B cell (primary cell): ENCODE measurements at regions not wholly inside any gene's neighbourhood (a gene's known extent, or its start where the extent isn't known, plus 50 kb on each side); places are given as distances from the start of the nearest gene placed in this dataset.
"Not testable (repeated sequence)": the region's sequence is repeated elsewhere in the genome, so short reads cannot be mapped to it uniquely, and the experiment has no call there.

Experiments used
- ATAC-seq: fragments of 200-7000 bp; cut with Tn5 transposase; one replicate; pipeline ENCODE4 v1.10.0; 2021; ENCODE audit warnings: low read depth, mild to moderate bottlenecking, moderate number of reproducible peaks, moderate library complexity
- CTCF ChIA-PET: fragments of 350-600 bp; sonication (Branson Sonifier 250); formaldehyde crosslinking; loops from one replicate; lab custom pipeline; 2021; ENCODE audit warnings: antibody characterized with exemption, inconsistent platforms; lab: Charles Lee
- POLR2A ChIA-PET: fragments of 350-600 bp; sonication (Branson Sonifier 250); formaldehyde crosslinking; loops from one replicate; lab custom pipeline; 2021; ENCODE audit warnings: antibody characterized with exemption; lab: Charles Lee
- DNase-seq: peaks from one replicate; pipeline ENCODE4 v3.0.0; 2013
- H2AFZ ChIP-seq: 2 replicates; pipeline ENCODE4 v1.6.1; 2012; ENCODE audit warnings: mild to moderate bottlenecking, low read depth, low read length; ENCODE audit not compliant: insufficient read depth, poor library complexity, severe bottlenecking
- H3K27ac ChIP-seq, 2 donors: 1 replicate in 1 of 2; 2 replicates in 1 of 2; pipeline ENCODE4 v1.5.1; 2012 to 2013; ENCODE audit warnings: low read length in 2 of 2, mild to moderate bottlenecking in 2 of 2, moderate library complexity in 1 of 2
- H3K27me3 ChIP-seq, 4 experiments: fragments of 200-600 bp in 1 of 4; sonication (generic) in 1 of 4; replicated peaks in 1 of 4; 1 replicate in 2 of 4; 2 replicates in 2 of 4; pipeline versions ENCODE4 v1.6.1 to v1.7.0; 2013 to 2016; ENCODE audit warnings: low read length in 3 of 4, mild to moderate bottlenecking in 2 of 4, mixed read lengths in 1 of 4, moderate library complexity in 1 of 4; ENCODE audit not compliant: insufficient read depth in 4 of 4, control insufficient read depth in 3 of 4; ENCODE audit errors: control extremely low read depth in 1 of 4
- H3K36me3 ChIP-seq, 2 experiments: replicated peaks in 1 of 2; 1 replicate in 1 of 2; 2 replicates in 1 of 2; pipeline versions ENCODE4 v1.6.1 to v1.7.1; 2013; ENCODE audit warnings: low read length in 1 of 2; ENCODE audit not compliant: insufficient read depth in 2 of 2, control insufficient read depth in 1 of 2; ENCODE audit errors: control extremely low read depth in 1 of 2, extremely low read depth in 1 of 2
- H3K4me1 ChIP-seq, 2 donors: fragments of 200-600 bp in 1 of 2; sonication (generic) in 1 of 2; 1 replicate in 1 of 2; 2 replicates in 1 of 2; pipeline versions ENCODE4 v1.5.1 to v1.6.1; 2013 to 2017; ENCODE audit warnings: low read length in 2 of 2; ENCODE audit not compliant: control insufficient read depth in 2 of 2, insufficient read depth in 2 of 2
- H3K4me2 ChIP-seq: replicated peaks from 2 replicates; pipeline ENCODE3; 2012; ENCODE audit warnings: mild to moderate bottlenecking, low read depth, low read length; ENCODE audit not compliant: poor library complexity, severe bottlenecking
- H3K4me3 ChIP-seq, 5 experiments: fragments of 200-600 bp in 1 of 5; sonication (generic) in 1 of 5; 1 replicate in 3 of 5; 2 replicates in 2 of 5; pipeline versions ENCODE4 v1.5.1 to v1.7.0; 2011 to 2016; ENCODE audit warnings: low read length in 4 of 5, mild to moderate bottlenecking in 4 of 5, low read depth in 2 of 5, control low read depth in 1 of 5, moderate library complexity in 1 of 5; ENCODE audit not compliant: insufficient read depth in 1 of 5; ENCODE audit errors: control extremely low read depth in 1 of 5, extremely low read depth in 1 of 5
- H3K79me2 ChIP-seq: fragments of 200-600 bp; sonication (generic); one replicate; pipeline ENCODE4 v1.6.0; 2016; ENCODE audit warnings: low read length; ENCODE audit not compliant: control insufficient read depth, insufficient read depth
- H3K9ac ChIP-seq: fragments of 200-600 bp; sonication (generic); 2 replicates; pipeline ENCODE4 v1.6.1; 2017; ENCODE audit warnings: mild to moderate bottlenecking, low read length, moderate library complexity
- H3K9me3 ChIP-seq, 3 donors: one replicate each; pipeline versions ENCODE4 v1.6.1 to v1.7.1; 2013; ENCODE audit warnings: low read length in 2 of 3; ENCODE audit not compliant: control insufficient read depth in 2 of 3, insufficient read depth in 1 of 3; ENCODE audit errors: control extremely low read depth in 1 of 3
- H4K20me1 ChIP-seq: 2 replicates; pipeline ENCODE4 v1.6.0; 2012; ENCODE audit warnings: mild to moderate bottlenecking, low read length; ENCODE audit not compliant: insufficient read depth, control insufficient read depth, poor library complexity, severe bottlenecking
- H3K27ac Mint-ChIP-seq: one replicate; pipeline ENCODE4 v1.8.0; 2021; ENCODE audit warnings: mixed read lengths
- H3K27me3 Mint-ChIP-seq: one replicate; pipeline ENCODE4 v1.8.0; 2021; ENCODE audit warnings: mixed read lengths
- H3K4me1 Mint-ChIP-seq: one replicate; pipeline ENCODE4 v1.8.0; 2021; ENCODE audit warnings: mixed read lengths
- H3K4me3 Mint-ChIP-seq: one replicate; pipeline ENCODE4 v1.8.0; 2021; ENCODE audit warnings: mixed read lengths
- H3K9me3 Mint-ChIP-seq: one replicate; pipeline ENCODE4 v1.8.0; 2022; ENCODE audit warnings: mixed read lengths; ENCODE audit not compliant: insufficient read depth
- WGBS: methylation state at CpG from one replicate; pipeline ENCODE4 v1.1.5; 2013; ENCODE audit warnings: missing lambda C conversion rate; ENCODE audit not compliant: insufficient coverage; 5-methylcytosine and 5-hydroxymethylcytosine counted together
- intact Hi-C: fragments of 100-400 bp; cut with micrococcal nuclease; formaldehyde crosslinking; loops from one replicate; pipeline ENCODE4 v1.10.0; 2022

DNA sequence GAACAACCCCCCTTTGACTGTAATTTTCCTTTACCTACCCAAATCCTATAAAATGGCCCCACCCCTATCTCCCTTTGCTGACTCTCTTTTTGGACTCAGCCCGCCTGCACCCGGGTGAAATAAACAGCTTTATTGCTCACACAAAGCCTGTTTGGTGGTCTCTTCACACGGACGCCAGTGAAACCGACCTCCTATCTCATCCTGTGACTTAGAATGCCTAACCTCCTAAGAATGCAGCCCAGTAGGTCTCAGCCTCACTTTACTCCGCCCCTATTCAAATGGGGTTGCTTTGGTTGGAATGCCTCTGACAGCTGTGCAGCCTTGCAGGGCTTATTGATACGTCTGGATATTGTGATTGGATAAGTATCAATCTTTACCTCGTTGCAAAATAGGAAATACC lies 243.8 kb upstream of the PROK2 start:
- H3K4me3 Mint-ChIP-seq, ATAC-seq, H3K27ac Mint-ChIP-seq, H3K9me3 Mint-ChIP-seq, H3K4me3 ChIP-seq, H3K27ac ChIP-seq, H3K27me3 ChIP-seq, H3K4me1 ChIP-seq, H3K9ac ChIP-seq, CTCF ChIA-PET, H3K4me2 ChIP-seq, POLR2A ChIA-PET, DNase-seq, intact Hi-C loops, H3K9me3 ChIP-seq, H2AFZ ChIP-seq, H3K36me3 ChIP-seq, H4K20me1 ChIP-seq, H3K79me2 ChIP-seq: not testable (repeated sequence)
- H3K4me1 Mint-ChIP-seq = peaks cover 17% of the 10 kb centered on the region
- peaks cover 12% of the 10 kb centered on the region for H3K27me3 Mint-ChIP-seq
- 98% methylated on average over 7 of the region's 8 CpGs for WGBS

DNA sequence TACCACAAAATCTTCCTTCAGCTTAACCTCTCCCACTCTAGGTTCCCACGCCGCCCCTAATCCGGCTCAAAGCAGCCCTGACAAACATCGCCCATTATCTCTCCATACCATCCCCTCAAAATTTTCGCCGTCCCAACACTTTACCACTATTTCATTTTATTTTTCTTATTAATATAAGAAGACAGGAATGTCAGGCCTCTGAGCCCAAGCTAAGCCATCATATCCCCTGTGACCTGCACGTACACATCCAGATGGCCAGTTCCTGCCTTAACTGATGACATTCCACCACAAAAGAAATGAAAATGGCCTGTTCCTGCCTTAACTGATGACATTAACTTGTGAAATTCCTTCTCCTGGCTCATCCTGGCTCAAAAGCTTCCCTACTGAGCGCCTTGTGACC lies 243.4 kb upstream of the PROK2 start:
- H3K27ac Mint-ChIP-seq, H3K9me3 Mint-ChIP-seq, ATAC-seq, intact Hi-C loops, H3K36me3 ChIP-seq, H3K27me3 ChIP-seq, H3K79me2 ChIP-seq, H3K4me3 ChIP-seq, H3K27ac ChIP-seq, H2AFZ ChIP-seq, H4K20me1 ChIP-seq, H3K4me1 ChIP-seq, POLR2A ChIA-PET, H3K9ac ChIP-seq, H3K4me2 ChIP-seq, DNase-seq, H3K4me3 Mint-ChIP-seq, CTCF ChIA-PET, H3K9me3 ChIP-seq: not testable (repeated sequence)
- Mint-ChIP-seq H3K27me3 (peaks cover 12% of the 10 kb centered on the region), H3K4me1 (peaks cover 13% of the 10 kb centered on the region)
- 96% methylated on average over 4 of the region's 8 CpGs for WGBS

GRCh38 chr3:72027728-72028127 lies 242.8 kb upstream of the PROK2 start:
- H3K79me2 ChIP-seq, H3K9me3 Mint-ChIP-seq, H3K4me1 Mint-ChIP-seq, POLR2A ChIA-PET, DNase-seq, H4K20me1 ChIP-seq, H3K4me2 ChIP-seq, H3K4me3 Mint-ChIP-seq, H3K4me3 ChIP-seq, H3K36me3 ChIP-seq, intact Hi-C loops, H3K27ac ChIP-seq, H3K4me1 ChIP-seq, H3K27me3 ChIP-seq, H3K27ac Mint-ChIP-seq, H2AFZ ChIP-seq, H3K9ac ChIP-seq, ATAC-seq, H3K9me3 ChIP-seq, CTCF ChIA-PET: not testable (repeated sequence)
- WGBS = 100% methylated on average over 1 of the region's 2 CpGs
- H3K27me3 Mint-ChIP-seq = peaks cover 12% of the 10 kb centered on the region
